Left lobe of liver (tissue), 2 donors: ENCODE measurements at regions not wholly inside any gene's neighbourhood (a gene's known extent, or its start where the extent isn't known, plus 50 kb on each side); places are given as distances from the start of the nearest gene placed in this dataset.
"Not testable (repeated sequence)": the region's sequence is repeated elsewhere in the genome, so short reads cannot be mapped to it uniquely, and the experiment has no call there.

Experiments
- ATAC-seq: fragments of 200-7000 bp; cut with Tn5 transposase; one replicate; pipeline ENCODE4 v1.9.1; 2020; ENCODE audit warnings: mild to moderate bottlenecking, moderate library complexity
- DNase-seq: peaks from one replicate; pipeline ENCODE4 v3.0.0-alpha.2; 2020; ENCODE audit warnings: low spot score
- donor health status: DM: no; HTN: no; CAD: no; lungs with moderate emphysema.
- donor health status: DM: no; HTN: yes; CAD: no.

DNA sequence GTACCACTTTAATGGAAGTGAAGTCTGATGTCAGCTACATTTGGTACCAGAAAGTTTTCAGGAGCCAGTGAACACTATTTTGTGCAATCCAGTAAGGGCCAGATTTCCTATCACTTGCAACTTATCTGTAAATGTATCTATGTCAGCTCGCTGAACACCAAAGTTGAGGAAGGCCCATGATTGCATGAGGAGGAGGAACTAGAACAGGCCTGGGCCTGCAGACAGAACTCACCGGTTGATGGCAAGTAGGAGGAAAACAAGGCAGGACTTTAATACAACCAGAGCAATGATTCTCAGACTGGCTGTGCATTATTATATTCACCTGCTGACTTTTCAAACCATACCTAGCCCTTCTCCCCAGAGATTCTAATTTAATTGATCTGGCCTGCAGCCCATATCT, 540.2 kb downstream of the CETN3 start:
- no peak for DNase-seq
- ATAC-seq = no peak

GRCh38 chr5:89866410-89866809, 543.1 kb downstream of the CETN3 start:
- DNase-seq (no peak), ATAC-seq (no peak)

DNA sequence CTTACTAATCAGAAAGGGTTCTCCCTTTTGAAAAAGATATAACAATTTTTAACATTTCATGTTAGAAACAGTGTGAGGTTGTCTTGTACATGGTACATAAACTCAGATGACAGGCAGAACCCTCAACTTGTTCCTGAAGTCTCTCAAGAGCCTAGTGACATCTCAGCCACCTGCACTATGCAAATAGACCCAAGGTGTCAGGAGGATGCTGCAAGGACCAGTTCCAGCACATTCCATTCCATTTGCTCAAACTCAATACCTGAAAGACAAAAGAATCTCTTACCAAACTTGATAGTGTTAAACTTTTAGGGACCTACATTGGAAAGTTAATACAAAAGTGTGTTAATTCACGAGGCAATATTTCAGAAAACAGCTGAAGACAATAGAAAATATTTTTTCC, 544.6 kb downstream of the CETN3 start:
- ATAC-seq (no peak), DNase-seq (no peak)

DNA sequence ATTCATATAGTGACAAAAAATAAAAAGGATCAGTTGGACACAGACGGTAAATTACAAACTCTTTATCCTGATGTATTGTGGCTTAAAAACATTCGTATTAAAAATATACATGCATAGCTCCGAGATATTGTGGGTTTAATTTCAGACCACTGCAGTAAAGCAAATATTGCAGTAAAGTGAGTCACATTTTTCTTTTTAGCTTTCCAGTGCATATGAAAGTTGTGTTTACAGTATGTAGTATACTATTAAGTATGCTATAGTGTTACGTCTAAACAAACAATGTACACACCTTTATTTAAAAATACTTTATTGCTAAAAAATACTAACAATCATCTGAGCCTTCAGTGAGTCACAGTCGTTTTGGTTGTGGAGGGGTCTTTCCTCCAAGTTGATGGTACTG, 551.8 kb downstream of the CETN3 start:
- ATAC-seq (no peak), DNase-seq (no peak)

GRCh38 chr5:89855417-89855816, 554.1 kb downstream of the CETN3 start:
- ATAC-seq (no peak), DNase-seq (no peak)

DNA sequence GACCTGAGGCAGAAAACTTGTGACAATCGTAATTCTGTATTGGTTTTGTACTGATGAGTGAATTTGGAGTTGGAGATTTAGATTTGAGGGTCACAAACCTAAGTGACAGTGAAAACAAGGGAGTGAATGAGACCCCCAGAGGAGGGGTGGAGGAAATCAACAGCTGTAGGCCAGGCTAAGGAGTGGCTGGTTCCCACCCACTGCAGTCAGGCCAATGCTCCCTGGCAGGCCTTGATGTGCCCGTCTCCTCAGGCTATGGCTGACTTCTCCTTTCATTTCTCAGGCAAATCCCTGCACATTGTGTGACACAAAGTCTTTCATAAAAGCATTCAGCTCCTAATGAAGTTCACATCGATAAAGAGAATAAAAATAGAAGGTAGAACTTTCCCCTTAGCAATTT, 557.6 kb downstream of the CETN3 start:
- ATAC-seq (no peak), DNase-seq (no peak)

- ATAC-seq (no peak), DNase-seq (no peak)
These were observed 559.1 kb downstream of the CETN3 start for GRCh38 chr5:89850513-89850865.

- ATAC-seq = no peak
- DNase-seq = no peak
These were observed 559.6 kb downstream of the CETN3 start for GRCh38 chr5:89849830-89850512.

GRCh38 chr5:89847743-89848142, 561.8 kb downstream of the CETN3 start:
- ATAC-seq (no peak), DNase-seq (no peak)

DNA sequence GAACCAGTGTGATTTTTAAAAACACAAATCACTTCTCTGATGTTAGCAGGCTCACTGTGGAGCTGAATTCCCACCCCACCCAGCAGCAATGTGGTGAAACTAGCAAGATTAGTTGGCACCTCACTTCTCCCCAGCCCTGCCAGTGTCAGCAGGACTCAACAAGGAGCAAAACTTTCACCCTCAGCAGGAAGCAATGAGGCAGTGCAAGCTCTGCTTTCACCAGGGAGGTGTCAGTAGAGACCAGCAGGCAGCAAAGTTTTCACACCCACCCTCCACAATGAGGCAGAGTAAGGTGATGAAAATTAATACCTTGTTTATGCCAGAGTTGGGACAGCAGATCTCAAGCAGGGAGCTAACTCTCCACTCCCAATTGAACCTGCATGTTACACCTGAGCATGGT, 565.0 kb downstream of the CETN3 start:
- no peak for ATAC-seq
- DNase-seq = no peak

DNA sequence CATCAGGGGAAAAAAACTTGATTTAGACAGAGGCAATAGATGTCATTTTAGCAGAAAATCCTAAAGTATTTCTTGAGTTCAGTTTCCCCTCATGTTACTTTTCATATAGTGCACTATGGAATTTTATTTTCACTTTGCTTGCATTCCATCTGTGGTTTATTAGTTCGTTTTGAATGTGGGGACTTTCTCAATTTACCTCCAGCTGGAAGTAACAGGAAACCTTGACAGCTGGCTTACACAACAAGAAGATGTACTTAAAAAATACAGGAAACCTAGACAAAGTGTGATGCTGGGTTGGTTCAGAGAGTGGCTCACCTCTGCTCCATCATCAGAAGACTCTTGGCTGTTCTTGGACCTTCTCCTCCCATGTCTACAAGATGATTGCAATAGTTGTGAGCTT, 567.0 kb downstream of the CETN3 start:
- no peak for ATAC-seq
- no peak for DNase-seq

DNA sequence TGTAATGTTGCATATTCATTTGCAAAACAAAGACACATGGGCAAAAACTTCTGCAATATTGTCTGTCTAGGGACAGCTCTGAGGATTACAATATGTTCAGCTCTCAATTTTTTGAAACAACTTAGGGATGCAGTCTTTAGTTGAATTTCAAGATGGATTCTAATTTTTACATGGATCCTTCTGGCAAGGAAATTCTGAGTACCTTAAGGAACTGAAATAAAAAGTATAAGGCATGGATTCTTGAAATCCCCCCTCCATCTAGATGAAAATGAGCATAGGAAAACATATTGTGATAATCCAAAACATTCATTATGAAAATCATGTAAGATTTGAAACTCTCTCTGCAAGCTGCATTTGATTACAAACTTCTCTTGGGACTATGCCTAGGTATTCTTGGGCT, 568.6 kb downstream of the CETN3 start:
- ATAC-seq = no peak
- DNase-seq = no peak

DNA sequence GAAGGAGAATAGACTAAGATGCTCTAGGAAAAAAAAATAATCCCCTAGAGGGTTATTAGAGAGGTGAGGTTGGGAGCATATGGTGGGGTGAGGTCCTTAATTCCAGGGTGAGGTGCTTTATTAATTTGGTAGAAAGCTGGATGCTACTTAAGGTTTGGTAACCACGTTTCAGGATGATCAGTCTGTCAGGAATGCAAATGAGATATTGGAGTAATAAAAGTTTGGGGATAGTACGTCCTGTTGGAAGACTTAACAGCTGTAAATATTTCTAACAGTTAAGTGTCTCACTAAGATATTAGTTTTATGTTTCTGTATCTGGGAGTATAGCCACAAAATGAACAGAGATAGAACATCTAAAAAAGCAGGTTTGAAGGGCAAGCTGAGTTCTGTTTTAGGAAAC, 578.9 kb downstream of the CETN3 start:
- no peak for DNase-seq
- no peak for ATAC-seq

DNA sequence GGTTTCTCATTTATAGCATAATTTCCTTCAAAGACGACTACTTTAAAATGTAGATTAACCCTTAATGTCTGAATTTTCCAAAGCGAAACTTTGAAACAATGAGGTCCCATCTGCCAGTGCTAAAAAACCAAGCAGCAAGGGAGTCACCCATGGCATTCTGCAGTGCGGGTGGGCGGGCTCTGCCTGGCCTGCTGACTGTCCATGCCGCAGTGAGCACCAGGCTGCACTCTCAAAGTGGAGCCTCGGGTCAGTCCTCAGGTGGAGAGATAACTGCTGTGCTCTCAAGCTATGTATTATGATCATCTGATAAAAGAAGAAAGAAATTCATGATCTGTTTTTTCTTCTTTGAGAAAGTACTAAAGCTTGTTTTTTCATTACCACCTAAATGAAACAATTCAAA, 581.6 kb downstream of the CETN3 start:
- DNase-seq (no peak), ATAC-seq (no peak)

GRCh38 chr5:89827359-89827758, 582.2 kb downstream of the CETN3 start:
- no peak for DNase-seq
- no peak for ATAC-seq

DNA sequence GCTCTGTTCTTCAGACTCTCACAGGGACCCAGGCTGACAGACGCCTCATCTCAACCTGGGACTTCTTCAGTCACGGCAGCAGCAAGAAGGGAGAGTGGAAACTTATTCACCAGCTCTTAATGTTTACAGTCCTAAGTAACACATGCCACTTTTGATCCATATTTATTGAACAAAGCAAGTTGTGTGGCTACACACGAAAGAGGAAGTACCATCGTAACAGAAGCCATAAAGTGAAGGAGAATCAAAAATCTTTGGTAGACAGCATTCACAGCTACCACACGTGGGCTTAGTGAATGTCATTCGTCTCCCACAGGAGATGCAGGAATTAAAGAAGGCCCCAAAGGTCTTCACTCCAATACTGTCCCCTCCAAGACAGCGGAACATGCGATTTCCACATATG, 582.6 kb downstream of the CETN3 start:
- DNase-seq (no peak), ATAC-seq (no peak)

DNA sequence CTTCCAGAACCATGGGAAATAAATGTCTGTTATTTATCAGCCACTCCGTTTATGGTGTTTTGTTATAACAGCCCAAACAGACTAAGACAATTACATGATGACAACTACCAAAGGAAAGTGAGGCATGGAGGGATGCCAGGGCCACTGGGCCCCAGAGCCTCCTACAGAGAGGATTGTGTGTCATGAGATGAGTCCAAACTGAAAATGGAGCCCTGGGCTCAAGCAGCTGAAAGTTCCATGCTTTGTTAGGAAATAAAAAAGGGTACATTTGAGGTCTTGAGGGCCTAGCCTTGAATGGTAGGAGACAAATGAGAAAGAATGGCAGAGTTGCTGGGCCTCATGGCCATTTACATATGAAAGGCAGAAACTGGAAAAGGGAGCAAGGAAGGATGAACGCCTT, 586.5 kb downstream of the CETN3 start:
- DNase-seq = no peak

DNA sequence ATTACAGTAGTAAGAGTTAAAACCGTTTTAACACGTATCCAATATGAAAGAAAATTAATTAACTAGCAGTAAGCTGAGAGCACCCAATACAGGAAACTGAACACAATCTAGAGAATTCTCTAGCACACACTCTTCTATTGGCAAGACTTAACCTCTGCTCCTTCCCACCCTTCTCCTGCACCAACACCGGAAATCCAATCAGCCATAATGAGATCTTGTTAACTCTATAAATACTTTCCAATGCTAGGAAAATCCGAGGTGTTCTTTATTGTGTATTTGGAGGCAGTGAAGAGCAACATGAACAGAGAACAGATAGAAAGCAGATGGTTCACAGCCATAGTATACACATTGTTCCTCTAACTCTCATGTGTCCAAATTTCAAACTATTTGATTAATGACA, 591.7 kb downstream of the CETN3 start:
- DNase-seq (no peak), ATAC-seq (no peak)

More for the DNA sequence above, 586.5 kb downstream of the CETN3 start:
- no peak for ATAC-seq

- ATAC-seq (no peak), DNase-seq (no peak)
These were observed 593.5 kb downstream of the CETN3 start for GRCh38 chr5:89816038-89816437.

- not testable (repeated sequence) for DNase-seq, ATAC-seq
These were observed 608.8 kb downstream of the CETN3 start for GRCh38 chr5:89800735-89801134.

DNA sequence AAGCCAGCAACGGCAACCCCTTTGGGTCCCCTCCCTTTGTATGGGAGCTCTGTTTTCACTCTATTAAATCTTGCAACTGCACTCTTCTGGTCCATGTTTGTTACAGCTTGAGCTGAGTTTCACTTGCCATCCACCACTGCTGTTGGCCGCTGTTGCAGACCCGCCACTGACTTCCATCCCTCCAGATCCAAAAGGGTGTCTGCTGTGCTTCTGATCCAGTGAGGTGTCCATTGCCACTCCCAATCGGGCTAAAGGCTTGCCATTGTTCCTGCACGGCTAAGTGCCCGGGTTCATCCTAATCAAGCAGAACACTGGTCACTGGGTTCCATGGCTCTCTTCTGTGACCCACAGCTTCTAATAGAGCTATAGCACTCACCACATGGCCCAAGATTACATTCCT, 615.1 kb downstream of the CETN3 start:
- not testable (repeated sequence) for ATAC-seq, DNase-seq

DNA sequence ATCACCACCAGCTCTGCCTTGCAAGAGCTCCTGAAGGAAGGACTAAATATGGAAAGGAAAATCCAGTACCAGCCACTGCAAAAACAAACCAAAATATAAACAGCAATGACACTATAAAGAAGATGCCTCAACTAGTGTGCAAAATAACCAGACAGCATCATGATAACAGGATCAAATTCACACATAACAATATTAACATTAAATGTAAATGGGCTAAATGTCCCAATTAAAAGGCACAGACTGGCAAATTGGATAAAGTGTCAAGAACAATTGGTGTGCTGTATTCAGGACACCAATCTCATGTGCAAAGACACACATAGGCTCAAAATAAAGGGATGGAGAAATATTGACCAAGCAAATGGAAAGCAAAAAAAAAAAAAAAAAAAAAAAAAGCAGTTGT, 629.8 kb downstream of the CETN3 start:
- not testable (repeated sequence) for ATAC-seq, DNase-seq

- DNase-seq (no peak), ATAC-seq (no peak)
These were observed 631.8 kb downstream of the CETN3 start for GRCh38 chr5:89777758-89778157.

- DNase-seq (no peak), ATAC-seq (no peak)
These were observed 639.6 kb downstream of the CETN3 start for GRCh38 chr5:89769975-89770374.
